HG03521 (cell line): ENCODE measurements at regions not wholly inside any gene's neighbourhood (a gene's known extent, or its start where the extent isn't known, plus 50 kb on each side); places are given as distances from the start of the nearest gene placed in this dataset.

ENCODE experiments used
- ATAC-seq: cut with Tn5 transposase; IDR thresholded peaks from one replicate; pipeline ENCODE4 v1.9.1; 2021; ENCODE audit warnings: mild to moderate bottlenecking, moderate library complexity; ENCODE audit not compliant: unreplicated experiment

DNA sequence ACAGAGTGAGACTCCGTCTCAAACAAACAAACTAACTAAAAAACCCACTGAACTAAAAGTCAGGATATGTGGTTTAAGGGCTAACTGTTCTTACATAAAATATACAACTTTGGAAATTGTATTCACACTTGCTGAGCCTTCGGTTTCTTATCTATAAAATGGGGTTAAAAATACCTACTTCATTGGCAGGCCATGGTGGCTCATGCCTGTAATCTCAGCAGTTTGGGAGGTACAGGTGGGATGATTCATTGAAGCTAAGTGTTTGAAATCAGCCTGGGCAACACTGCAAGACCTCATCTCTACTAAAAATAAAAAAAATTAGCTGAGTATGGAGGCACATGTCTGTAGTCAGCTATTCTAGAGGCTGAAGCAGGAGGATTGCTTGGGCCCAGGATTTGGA lies 115.4 kb upstream of the KLF6 start:
- ATAC-seq, result no peak

DNA sequence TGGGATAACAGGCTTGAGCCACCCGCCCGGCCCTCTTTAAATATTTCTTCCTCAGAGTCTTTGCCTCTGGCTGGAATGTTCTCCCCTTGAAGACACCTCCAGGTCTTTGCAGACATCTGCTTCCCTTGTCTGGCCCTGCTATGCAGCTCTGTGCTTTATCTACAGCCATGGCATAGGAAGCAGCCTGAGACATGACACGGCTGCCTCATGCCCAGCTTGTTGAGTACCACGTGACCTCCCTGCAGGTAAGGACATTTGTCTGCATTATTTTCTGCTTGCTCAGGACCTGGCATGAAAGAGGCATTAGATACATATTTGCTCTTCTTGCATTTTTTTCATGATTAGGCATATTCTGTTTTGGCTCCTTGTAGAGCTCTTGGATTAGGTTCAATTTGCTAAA lies 113.8 kb upstream of the KLF6 start:
- ATAC-seq, result no peak

DNA sequence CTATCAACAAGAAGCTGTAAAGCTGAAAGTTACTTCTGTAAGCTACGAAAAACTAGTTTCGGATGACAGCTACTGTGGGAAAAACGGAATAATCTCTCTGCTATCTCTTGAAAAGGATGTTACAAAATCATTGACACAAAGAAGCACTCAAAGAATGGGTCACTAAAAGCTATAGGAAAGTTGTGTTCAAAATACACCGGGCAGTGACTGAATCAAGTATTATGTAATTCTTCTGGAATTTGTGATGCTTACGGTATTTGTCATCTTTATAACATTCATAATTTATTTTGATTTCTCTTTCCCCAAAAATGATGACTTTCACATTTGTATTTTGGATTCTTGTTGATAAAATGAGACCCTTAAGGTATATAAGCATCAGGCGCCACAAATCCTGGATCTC lies 112.1 kb upstream of the KLF6 start:
- no peak for ATAC-seq

DNA sequence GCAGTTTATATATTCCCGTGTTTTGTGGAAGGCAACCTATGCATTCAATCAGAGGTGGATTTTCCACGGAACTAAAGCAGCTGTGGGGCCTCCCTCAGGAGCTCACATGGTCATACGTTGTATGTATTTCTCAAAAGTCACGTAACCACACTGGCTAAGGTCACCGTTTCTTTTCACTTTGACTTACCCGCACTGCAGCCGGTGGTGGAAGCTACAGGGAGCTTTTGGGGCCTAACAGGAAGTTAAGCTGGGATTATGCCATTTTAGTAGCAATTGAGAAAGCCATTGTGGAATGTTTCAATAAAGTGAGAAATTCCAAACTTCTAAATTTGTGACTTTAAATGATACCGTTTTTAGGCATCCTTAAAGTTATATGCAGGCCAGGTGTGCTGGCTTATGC lies 111.2 kb upstream of the KLF6 start:
- no peak for ATAC-seq

DNA sequence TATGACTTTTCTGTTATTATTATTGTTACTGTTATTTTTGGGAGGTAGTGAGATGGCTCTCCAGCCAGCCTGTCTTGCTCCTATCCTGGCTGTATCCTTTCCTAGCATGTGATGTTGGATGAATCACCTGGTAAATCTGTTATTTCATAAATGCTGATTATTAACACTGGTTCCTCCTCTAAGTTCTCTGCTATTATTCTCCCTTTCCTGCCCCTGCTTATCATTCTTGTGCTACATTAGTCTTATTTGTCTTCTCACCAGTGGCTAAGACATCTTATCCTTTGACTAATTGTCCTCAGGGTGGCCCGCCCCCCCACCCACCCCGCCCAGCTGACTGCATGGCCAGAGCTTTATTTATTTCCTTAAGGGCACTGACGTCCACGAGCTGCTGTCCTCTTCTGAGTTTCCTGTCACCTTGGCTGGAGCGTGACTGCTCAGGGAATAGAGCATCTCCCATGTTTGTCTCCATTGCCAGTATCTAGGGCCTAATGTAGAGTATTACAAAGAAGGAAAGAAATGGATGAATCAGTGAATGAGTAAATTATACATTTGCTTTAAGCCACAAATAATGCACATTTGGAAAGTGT lies 110.1 kb upstream of the KLF6 start:
- ATAC-seq, result no peak

DNA sequence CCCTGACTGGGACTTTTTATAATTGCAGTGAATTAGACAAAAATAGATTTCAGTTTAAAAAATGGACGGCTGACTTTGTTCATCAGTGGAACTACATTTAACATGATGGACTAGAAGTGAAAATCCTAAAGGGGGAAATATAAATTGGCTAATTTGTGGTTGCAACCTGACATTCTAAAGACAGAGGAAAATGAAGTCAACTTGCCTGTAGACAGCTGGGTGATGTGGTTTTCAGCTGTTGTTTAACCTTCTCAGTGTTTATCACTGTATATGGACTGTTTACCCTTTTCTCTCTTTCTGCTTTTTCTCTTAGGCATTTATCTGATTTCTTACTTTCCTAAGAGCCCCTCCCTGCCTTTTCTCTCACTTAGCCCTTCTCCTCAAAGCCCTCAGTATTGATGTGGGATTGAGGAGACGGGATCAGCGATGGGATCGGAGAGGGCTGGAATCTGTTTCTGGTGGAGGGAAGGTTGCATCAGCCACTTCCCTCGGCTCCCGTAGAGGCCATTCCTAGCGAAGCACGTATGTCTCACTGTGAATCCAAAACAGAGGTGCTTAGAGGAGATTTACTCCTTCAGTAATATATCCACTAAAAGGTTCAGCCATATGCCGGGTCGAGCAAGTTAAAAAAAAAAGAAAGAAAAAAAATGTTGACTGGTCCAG lies 109.0 kb upstream of the KLF6 start:
- ATAC-seq, result no peak

DNA sequence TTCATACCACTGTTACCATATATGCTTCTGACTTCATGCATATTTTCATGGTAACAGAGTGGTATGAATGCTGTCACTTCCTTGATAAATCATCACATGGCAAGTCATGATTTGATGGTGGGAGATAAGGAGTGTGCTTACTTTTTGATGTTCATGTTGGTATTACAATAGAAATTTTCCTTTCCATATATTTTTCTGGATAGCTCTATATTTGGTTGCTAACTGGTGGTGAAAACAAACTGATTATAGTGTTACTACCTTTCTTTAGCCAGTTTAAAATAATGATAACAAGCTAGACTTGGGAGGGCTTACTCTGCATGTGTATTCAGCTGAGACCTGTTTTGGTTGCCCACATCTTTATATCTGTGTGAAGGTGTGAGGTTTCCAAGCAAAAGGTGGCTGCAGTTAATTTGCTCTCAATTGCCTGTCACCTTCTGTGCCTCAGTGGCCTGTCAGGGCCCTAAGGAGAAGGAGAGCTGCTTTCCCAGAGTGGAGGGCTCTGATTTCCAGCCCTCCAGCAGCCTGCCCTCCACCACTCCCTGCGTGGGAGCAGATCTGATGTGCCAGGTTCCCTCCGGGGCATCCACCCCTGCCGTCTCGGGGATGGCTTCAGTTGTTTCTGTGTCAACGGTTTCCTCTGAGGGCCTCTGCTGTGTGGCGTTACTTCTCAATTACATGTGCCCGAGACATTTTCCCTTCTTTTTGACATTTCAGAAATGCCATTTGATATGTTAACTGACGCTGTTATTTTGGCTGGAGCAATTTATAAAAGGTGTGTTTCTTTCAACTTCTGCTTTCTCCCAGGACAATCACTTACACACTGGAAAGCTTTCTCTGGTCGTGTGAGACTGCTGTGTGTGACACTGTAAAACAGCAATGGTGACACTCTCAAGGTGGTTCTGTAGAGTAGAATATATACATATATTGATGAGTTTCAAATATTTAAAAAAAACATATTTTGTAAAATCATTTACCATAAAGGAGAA lies 107.7 kb upstream of the KLF6 start:
- ATAC-seq, result no peak

DNA sequence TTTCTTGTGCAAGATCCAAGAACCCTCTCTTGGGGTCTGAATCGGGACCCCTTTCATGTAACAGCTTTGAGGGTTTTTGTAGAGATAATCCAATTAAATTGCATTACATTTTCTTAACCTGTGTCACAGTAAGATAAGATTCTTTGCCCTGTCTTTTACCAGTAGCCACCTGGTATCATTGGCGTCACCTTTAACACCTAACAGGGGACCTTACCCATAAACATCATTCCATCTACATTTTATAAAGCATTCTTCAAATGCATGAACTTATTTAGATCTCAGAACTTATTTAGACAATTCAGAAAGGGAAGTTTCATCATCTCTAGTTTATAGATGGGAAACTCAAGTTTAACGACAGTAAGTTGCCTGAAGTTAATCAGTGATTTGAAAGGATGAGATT lies 106.4 kb upstream of the KLF6 start:
- ATAC-seq, result no peak

DNA sequence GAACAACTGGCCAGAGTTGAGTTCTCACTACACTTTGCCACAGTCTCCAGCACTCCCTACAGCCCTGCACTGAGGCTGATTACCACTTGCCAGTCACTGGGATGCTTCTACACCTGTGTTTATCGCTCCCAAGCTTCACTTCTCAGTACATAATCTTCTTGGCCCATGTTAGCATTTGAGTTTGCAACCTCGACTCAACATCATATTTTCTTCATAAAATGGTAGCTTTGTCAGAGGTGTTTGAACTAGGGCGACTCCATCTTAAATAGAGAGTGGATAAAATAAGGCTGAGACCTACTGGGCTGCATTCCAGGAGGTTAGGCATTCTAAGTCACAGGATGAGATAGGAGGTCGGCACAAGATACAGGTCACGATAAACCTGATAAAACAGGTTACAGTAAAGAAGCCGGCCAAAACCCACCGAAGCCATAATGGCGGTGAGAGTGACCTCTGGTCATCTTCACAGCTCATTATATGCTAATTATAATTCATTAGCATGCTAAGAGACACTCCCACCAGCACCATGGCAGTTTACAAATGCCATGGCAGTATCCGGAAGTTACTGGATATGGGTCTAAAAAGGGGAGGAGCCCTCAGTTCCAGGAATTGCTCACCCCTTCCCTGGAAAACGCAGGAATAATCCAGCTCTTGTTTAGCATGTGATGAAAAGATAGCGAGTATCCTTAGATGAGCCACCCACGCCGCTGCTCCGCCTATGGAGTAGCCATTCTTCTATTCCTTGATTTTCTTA lies 105.8 kb upstream of the KLF6 start:
- ATAC-seq, result no peak

DNA sequence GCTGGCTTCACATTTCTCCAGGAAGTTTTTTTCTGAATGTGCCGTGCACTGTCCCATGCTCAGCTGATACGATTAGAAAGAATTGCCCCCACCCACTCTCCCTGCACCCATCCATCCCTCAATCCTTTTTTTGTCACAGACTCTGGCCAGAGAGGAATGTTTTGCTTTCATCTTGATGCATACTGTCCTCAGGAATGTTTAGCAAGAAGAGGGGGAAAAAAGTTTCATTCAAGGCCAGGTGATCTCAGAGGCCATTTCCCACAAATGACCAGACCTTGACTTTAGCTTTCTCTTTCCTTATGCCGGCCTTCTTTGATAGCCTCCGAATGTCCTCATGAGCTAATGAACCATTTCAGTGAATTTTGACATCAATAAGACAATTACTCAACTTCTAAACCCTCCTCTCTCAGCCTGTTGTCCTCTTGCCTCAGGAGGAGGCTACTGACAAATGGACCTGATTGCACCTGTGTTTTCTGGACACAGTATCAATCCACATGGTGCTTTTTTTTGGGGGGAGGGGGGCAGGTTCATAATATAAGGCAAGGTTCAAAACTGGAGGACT lies 105.0 kb upstream of the KLF6 start:
- ATAC-seq, result no peak

DNA sequence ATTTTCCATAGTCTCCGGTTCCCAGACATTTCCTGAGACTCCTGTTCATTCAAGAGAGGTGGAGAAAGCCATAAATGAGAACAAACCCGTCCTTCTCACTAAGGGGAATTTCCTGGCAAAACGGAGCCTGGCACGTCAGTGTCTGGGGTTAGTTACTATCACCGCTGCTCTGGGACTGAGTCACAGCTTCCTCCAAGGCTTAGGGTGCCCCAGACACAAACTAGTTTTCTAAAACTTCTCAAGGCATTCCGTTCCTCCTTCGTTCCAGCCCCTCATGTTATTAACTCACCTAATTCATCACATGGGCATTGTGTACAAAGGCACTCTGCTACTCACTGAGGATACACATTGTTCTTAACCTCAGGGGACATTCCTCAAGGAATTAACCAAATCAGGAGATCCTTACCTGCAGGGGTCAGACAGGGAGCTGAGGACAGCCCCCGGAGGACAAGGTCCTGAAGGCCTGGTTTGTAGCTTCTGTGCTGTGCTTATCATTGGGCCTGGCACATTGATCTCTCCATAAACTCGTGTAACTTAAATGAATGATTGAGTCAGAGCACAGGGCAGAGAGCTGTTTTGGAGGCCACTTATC lies 103.0 kb upstream of the KLF6 start:
- peak; percentile 66 for ATAC-seq

DNA sequence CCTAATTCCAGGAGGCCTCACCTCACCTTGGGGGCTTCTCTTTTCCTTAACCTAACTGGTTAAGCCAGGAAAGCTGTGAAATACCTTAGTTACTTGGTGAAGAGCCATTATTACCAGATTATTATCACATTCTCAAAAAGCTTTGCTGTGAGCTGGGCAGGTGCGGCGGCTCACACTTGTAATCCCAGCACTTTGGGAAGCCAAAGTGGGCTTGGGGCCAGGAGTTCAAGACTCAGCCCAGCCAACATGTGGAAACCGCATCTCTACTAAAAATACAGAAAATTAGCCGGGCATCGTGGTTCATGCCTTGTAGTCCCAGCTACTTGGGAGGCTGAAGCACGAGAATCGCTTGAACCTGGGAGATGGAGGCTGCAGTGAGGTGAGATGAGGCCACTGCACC lies 102.4 kb upstream of the KLF6 start:
- no peak for ATAC-seq

DNA sequence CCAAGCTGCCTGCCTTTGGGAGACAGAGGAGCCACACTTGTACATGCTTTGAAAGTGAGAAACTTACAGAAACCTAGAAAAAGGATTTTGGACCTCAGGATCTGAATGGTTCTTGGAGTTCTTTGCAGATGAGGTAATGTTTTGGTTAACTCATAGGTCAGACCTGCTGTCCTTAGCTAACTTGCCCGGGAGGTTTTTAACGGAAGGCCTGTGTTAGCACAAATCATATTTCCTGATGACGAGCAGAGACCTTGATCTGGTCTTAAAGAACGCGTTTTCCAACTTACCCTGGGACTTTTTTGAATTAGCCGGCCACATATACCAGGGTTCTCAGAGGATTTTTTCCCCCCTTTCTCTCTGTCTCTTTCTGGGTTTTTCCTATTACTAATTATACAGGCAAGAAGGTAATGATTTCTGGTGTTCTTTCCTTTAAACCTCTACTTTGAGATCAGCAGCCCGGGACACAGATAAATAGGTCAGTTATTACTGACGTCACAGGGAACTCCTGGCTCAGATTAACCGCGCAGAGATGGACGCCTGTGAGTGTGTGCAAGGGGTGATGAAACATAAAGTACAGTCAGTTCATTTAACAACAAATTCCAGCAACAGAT lies 101.7 kb upstream of the KLF6 start:
- no peak for ATAC-seq

DNA sequence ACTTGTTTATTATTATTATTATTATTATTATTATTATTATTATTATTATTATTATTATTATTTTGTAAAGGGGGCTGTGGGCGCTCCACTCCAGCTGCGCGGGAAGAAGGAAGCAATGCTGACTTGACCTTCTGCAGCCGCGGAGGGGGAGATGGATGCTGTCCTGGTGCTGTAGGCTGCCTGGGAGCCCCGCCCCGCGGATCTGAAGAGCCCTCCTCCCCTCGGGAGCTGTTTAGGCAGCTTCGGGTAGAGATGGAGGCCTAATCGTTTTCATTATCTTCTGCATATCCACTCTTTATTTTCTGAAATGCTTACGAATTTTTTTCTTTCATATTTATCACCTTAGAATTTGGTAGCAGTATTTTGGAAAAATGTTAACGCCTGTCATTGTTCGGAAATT lies 101.2 kb upstream of the KLF6 start:
- no peak for ATAC-seq

DNA sequence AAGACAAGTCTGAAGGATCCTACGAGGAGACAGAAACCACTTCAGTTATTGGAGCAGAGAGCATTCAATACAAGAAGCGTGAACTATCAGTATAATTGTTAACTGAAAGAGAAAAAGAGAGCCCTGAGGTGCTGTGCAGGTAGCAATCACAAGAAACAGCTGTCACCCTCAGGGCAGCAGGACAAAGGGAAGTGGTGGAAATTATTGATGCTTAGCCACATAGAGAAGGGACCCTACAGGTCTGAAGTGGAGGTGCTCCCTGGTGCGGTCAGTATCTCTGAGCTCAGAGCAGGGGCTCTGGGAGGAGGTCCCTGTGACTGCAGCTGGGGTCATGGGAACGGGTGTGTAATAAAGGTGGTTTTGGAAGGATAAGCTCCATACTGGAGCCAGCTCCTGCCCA lies 97.8 kb upstream of the KLF6 start:
- no peak for ATAC-seq

DNA sequence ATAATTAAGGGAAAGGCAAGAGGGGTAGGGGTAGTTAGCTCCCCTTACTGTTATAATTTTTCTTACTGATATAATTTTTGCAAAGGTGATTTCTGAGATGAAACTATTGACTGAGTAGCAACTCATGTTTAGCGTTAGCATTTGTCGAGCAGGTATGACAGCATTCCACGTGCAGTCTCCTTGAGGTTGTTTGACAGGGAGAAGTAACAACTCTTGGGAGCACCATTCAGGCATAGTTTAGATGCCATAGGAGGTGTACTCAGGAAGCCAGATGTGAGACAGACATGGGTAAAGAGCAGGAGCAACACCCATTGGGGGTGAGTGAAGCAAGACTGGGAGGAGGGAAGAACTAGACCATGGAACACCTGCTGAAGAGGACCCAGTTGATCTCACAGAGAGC lies 96.6 kb upstream of the KLF6 start:
- ATAC-seq, result no peak

DNA sequence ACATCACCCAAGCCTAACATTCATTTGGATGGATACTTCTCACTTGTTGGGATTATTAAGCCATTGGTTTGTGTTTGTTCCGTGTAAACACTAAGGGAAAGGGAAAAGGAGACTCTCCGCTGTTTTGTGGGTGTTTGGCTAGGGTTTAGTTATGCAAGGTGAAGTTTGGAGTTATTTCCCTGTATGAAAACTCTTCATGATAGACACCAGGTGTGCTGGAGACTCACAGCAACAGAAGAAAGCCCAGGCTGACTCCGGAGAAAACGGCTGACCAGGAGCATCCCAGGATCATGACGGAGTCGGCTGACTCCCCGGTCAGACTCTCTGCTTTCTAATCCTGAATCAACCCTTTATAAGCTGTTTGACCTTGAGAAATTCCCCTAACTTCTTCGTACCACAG lies 94.1 kb upstream of the KLF6 start:
- ATAC-seq, result no peak

DNA sequence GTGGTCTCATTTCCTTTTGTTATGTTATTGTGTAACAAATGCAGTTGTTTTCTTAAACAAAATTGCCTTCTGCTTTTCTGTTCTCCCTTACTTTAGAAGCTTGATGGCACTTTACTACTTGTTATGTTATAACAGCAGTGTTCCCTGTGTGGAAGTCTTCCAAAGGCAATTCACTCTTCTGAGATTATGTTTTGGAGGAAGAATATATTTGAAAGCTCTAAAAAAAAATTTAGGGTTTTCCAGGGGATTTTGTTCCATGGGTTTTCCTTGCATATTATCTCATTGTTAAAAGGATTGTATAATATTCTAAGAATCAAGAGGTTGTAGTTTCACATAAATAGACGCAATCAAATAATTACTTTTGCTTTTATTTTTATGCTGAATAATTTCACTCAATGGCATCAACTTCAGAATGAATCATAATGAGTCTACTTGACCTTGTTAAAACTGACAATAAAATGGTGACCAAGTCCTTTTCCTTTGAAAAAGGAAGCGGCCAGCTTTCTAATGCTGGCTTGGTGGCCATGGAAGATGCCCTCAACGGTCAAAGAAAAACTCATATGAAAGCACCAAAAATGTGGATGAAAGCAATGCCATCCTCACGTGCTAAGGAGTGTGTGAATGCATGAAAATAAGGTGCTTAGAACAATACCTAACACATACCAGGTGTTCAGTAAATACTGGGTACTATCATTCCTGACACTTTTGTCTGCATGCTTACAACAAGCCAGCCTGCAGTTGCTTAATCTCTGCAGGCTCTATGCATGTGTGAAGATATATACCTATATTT lies 92.4 kb upstream of the KLF6 start:
- ATAC-seq, result no peak

DNA sequence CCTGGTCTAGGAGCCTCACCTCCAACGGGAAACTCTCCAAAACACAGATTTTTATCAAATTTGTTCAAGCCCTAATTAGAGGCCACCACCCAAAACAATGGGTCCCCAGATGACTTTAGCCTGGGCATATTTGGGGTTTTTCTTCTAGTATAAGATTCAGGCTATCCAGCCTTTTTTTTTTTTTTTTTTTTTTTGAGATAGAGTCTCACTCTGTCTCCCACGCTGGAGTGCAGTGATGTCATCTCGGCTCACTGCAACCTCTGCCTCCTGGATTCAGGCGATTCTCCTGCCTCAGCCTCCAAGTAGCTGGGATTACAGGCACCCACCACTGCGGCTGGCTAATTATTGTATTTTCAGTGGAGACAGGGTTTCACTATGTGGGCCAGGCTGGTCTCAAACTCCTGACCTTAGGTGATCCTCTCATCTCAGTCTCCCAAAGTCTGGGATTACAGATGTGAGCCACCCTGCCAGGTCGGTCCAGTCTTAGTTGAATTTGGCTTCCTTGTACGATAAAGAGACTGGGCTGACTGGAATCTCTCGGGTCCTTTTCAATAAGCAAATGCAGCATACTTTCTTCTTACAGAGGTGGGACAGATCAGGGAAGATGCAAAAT lies 91.4 kb upstream of the KLF6 start:
- no peak for ATAC-seq
